NCI-H1092 (cell line): ENCODE measurements at regions not wholly inside any gene's neighbourhood (a gene's known extent, or its start where the extent isn't known, plus 50 kb on each side); places are given as distances from the start of the nearest gene placed in this dataset.
"Not testable (repeated sequence)": the region's sequence is repeated elsewhere in the genome, so short reads cannot be mapped to it uniquely, and the experiment has no call there.

Experiments
- DNase-seq: peaks from one replicate; lab custom pipeline; 2025; lab: John Stamatoyannopoulos, UW

GRCh38 chr6:169927711-169928110, 176.3 kb downstream of the ERMARD start:
- DNase-seq: no peak

GRCh38 chr6:169926617-169927417, 175.4 kb downstream of the ERMARD start:
- no peak for DNase-seq

GRCh38 chr6:169923468-169924464, 172.3 kb downstream of the ERMARD start:
- DNase-seq: no peak

- no peak for DNase-seq
Measured at GRCh38 chr6:169921853-169922824, 170.7 kb downstream of the ERMARD start.

GRCh38 chr6:169921217-169921616, 169.8 kb downstream of the ERMARD start:
- DNase-seq: no peak

- DNase-seq: no peak
Measured at GRCh38 chr6:169920359-169921020, 169.1 kb downstream of the ERMARD start.

GRCh38 chr6:169918954-169919549, 167.6 kb downstream of the ERMARD start:
- no peak for DNase-seq

- no peak for DNase-seq
Measured at GRCh38 chr6:169918239-169918953, 167.0 kb downstream of the ERMARD start.

GRCh38 chr6:169917153-169917552, 165.7 kb downstream of the ERMARD start:
- no peak for DNase-seq

GRCh38 chr6:169915769-169916550, 164.5 kb downstream of the ERMARD start:
- no peak for DNase-seq

GRCh38 chr6:169913745-169914144, 162.3 kb downstream of the ERMARD start:
- not testable (repeated sequence) for DNase-seq

GRCh38 chr6:169913096-169913638, 161.7 kb downstream of the ERMARD start:
- no peak for DNase-seq

GRCh38 chr6:169912266-169913095, 161.1 kb downstream of the ERMARD start:
- no peak for DNase-seq

- DNase-seq: no peak
Measured at GRCh38 chr6:169911264-169912263, 160.1 kb downstream of the ERMARD start.

GRCh38 chr6:169909113-169909512, 157.7 kb downstream of the ERMARD start:
- DNase-seq: no peak

- DNase-seq: no peak
Measured at GRCh38 chr6:169908403-169908933, 157.0 kb downstream of the ERMARD start.
